Hypothalamus (tissue), 51 donors: ENCODE measurements at regions not wholly inside any gene's neighbourhood (a gene's known extent, or its start where the extent isn't known, plus 50 kb on each side); places are given as distances from the start of the nearest gene placed in this dataset.

Experiments
- DNase-seq, 51 donors: peaks; one replicate each; lab custom pipeline; 2025; lab: John Stamatoyannopoulos, UW

DNA sequence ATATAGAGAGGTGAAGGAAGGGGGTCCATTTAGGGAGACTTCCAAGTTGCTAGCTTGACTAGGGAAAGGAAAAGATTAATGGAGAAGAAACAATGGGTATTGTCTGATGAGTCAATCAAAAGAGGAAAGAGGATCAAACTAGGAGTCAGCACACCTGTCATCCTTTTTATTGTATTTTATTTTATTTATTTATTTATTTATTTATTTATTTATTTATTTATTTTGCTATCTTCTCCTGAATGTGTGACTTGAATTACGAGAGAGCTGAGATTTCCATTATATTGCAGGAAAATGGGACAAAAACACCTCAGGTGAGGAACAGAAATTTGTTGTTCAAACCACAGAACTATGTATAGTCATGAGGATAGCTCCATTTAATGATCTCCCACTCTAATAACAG lies 58.9 kb downstream of the NUDT11 start:
- no peak for DNase-seq

DNA sequence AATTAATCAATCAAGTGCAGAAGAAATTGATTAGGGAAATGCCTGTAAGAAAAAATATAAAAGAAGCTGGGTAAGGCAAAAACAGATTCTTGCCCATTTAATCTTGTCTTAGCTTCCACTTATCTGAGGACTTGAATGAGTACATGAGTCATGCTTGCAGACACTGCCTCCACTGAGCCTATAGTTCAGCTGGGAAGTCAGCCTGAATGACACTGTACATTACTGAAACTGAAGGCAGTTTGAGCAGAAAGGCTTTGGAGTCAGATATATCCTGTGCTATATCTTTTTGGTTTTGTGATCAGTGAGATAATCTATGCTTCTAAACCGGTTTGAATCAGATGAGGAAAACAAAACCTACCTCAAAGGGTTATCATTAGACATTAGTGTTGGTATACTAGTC lies 61.3 kb downstream of the NUDT11 start:
- DNase-seq: no peak

DNA sequence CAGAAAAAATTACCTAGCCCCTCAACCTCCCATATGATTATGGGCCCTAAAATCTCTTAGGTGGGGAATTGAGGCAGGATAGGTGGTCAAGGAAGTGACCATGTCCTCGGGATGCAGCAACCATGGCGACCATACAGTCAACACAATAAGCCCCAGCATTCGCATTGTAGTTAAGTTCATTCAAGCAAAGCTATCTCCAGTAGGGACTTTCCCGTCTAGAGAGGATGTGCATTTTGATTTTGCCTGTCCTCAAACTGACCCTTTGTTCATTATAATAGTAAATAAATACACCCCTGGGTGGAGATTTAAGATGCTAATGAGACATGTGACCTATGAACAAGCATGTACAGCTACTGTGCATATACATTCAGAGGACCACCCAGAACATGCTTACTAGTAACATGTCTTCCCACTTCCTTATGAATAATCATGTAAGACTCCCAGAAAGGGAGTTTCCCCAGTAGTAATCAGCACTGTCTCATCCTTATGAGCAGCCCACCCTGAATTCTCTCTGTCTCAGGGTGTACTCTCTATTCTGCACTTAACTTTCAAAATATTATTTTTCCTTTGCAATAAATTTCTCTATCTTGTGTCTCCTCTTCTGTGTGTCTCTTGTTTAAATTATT lies 74.3 kb downstream of the NUDT11 start:
- no peak for DNase-seq

DNA sequence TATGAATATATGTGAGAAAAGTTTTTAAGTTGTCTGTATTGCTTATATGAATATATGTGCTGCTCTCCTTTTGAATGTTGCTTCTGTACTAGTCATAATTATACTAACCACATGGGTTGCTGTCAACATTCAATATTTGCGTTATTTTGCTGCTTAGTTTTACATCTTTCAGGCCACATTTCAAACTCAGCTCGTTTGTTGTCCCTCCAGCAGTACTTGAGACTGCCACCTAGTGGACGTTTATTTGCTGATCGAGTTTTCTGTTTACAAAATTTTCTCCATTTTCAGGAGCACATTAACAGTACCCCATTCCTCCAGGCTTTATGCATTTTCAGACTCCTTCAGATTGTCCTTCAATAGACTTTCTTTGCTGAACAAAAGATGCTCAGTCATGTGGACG lies 75.8 kb downstream of the NUDT11 start:
- DNase-seq: peak in 4 of 51 donors; percentile 0 to 32 (median 2)

DNA sequence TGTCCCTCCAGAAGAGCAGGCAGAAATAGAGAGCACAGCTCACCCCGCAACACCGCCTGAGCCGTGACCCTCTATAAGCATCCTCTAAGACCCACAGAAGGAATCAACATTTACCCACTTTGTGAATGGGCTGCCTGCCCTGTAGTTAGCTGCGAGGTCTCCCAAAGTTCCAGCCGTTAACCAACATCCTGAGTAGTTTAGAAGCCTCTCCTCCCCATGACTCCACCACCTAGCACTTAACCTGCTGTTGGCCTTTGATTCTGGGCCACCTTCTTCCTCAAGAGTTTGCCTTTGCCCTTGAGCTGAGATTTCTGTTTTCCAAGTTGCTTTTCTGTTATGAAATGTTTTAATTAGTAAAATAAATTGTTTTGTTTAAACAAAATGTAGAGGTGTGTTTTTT lies 75.8 kb downstream of the NUDT10 start:
- no peak for DNase-seq

DNA sequence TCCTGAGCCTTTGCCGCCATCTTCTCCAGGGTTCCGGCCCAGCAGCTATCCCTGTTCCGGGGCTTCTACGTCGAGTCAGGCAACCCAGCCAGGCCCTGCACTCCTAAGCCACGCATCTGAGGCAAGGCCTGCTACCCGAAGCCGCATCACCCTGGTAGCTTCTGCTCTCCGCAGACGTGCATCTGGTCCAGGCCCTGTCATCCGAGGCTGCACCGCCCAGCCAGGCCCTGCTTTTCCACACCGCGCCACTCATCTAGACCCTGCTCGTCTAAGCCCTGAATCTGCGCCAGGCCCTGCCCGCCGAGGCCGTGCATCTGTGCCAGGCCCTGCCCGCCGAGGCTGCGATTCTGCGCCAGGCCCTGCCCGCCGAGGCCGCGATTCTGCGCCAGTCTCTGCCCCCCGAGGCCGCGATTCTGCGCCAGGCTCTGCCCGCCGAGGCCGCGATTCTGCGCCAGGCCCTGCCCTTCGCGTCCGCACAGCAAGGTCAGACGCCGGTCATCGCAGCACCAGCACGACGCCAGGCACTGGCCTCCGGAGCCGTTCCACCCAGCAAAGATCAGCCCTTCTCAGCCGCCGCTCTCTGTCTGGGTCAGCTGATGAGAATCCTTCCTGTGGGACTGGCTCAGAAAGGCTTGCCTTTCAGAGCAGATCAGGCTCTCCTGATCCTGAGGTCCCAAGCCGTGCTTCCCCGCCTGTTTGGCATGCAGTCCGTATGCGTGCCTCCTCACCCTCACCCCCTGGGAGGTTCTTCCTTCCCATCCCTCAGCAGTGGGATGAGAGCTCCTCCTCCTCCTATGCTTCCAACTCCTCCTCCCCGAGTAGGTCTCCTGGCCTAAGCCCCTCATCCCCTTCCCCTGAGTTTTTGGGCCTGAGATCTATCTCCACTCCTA lies 75.1 kb downstream of the NUDT10 start:
- no peak for DNase-seq

DNA sequence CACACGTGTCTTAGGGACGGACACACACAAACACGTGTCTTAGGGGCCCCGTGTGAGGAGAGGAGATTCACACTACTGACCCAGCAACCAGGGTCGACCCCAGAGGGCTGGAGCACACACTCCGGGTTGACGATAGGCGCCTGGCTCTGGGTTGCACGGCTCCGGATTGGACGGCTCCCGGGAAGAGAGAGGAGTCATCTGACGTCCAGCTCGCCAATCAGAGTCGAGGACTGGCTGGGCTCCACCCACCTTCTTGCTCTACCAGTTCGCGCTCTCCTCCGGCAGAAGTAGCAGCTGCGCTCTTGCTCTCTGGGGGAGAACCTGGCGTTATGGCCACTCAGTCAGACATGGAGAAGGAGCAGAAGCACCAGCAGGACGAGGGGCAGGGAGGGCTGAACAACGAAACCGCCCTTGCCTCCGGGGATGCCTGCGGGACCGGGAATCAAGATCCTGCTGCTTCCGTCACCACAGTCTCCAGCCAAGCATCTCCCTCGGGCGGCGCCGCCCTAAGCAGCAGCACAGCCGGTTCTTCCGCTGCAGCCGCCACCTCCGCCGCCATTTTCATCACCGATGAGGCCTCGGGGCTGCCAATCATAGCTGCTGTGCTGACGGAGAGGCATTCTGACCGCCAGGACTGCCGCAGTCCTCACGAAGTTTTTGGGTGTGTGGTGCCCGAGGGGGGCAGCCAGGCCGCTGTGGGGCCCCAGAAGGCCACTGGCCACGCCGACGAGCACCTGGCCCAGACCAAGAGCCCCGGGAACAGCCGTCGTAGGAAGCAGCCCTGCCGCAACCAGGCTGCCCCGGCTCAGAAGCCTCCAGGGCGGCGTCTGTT lies 74.3 kb downstream of the NUDT10 start:
- no peak for DNase-seq

DNA sequence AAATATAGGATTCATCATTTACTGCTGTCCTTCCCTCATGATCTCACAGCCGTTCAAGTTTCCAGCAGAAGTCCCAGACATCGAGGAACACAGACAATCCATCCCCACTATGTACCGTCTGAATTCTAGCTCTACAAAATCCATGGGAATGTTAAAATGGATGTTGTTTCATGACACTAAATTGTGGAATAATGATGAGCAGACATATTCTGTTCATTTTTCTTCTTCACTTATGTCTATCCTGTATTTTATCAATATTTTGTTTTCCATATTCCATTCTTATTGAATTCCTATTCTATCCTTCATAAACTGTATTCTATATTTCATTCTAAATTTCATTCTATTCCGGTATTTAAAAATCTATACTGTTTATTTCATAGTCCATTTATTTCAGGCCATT lies 71.8 kb downstream of the NUDT10 start:
- no peak for DNase-seq

DNA sequence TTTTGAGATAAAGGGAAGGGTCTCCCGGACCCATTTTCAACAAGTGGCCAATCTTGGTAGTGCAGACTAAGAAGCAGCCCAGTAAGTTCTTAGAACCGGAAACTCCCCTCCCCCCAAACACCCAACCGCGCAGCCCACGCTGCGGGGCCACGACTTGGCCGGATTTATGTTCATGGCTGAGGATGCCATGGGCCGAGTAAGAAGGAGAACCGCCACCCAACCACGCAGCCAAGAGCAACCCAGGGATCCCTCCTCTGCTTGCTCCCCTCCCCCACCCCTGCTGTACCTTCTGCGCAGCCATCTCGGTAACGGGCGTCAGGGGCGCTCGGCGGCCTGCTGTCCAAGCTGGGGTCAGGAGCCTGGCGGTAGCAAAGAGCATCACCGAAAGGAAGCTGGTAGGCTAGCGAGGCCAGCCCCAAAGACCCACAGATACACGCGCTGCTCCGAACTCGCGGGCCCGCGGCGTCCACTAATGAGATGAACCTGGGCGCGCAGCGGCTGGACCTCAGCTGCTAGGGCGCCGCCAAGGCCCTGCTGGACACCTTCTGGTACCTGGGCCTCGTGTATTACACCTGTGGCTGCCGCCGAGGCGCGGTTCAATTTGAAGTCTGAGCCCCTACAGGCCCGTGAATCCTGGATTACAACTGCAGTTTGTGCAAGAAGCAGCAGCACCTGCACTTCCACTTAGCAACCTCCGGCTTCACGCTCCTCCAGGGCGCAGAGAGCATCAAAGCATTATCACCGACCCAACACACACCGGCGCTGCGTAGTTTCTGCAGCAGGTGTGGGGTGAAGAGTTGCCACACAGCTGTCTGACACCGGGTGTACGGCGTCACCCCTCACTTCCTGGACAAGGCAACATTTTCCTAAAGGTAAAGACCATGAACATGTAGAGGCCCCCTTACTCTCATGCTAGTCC lies 63.4 kb downstream of the NUDT10 start:
- DNase-seq: peak in 21 of 51 donors; percentile 0 to 41 (median 10)

DNA sequence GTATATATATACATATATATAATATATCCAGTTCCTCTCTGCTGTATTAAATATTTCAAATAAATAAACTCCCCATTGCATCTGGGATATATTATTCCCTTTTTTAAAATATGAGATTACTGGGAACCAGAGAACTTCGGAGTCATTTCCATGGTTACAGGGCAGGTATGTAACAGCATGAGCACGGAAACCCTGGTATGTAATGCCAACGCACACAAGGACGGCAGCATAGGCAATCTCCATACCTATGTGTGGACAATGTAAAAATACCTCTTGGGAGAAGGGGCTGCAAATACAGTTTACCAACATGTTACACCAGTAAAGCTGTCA lies 62.8 kb downstream of the NUDT10 start:
- DNase-seq: no peak
